Fibroblast of villous mesenchyme (primary cell): ENCODE measurements at regions not wholly inside any gene's neighbourhood (a gene's known extent, or its start where the extent isn't known, plus 50 kb on each side); places are given as distances from the start of the nearest gene placed in this dataset.
A peak's percentile ranks its signal among the peaks of the same experiment; 100 is the strongest.

ENCODE experiments used
- DNase-seq: peaks from one replicate; pipeline ENCODE4 v3.0.0-alpha.2; 2010; ENCODE audit warnings: low read depth
- H3K4me3 ChIP-seq: 2 replicates; pipeline ENCODE4 v1.5.1; 2011; ENCODE audit warnings: low read depth, mild to moderate bottlenecking, low read length
- CTCF ChIP-seq: IDR thresholded peaks from 2 replicates; pipeline ENCODE4 v1.5.1; 2012; ENCODE audit warnings: low read depth, mild to moderate bottlenecking, low read length; ENCODE audit not compliant: insufficient read depth

GRCh38 chr14:54332490-54332889 lies 64.3 kb upstream of the CDKN3 start:
- DNase-seq, result no peak
- H3K4me3 ChIP-seq, result no peak overlapping the region
- no peak for TF ChIP-seq CTCF

- no peak for DNase-seq
- TF ChIP-seq CTCF, result no peak
- no peak overlapping the region for H3K4me3 ChIP-seq
Measured at GRCh38 chr14:54333511-54333910, 63.3 kb upstream of the CDKN3 start.

GRCh38 chr14:54335569-54336155 lies 61.1 kb upstream of the CDKN3 start:
- TF ChIP-seq CTCF, result no peak
- DNase-seq, result no peak
- no peak overlapping the region for H3K4me3 ChIP-seq

- no peak overlapping the region for H3K4me3 ChIP-seq
- no peak for DNase-seq
- TF ChIP-seq CTCF, result no peak
Measured at GRCh38 chr14:54337314-54337713, 59.5 kb upstream of the CDKN3 start.

- peak; percentile 69 for TF ChIP-seq CTCF
- no peak overlapping the region for H3K4me3 ChIP-seq
- DNase-seq, result peak; percentile 71
Measured at GRCh38 chr14:54338696-54339317, 58.0 kb upstream of the CDKN3 start.

GRCh38 chr14:54339771-54340170 lies 57.0 kb upstream of the CDKN3 start:
- DNase-seq, result no peak
- no peak for TF ChIP-seq CTCF
- H3K4me3 ChIP-seq, result no peak overlapping the region

- no peak for DNase-seq
- no peak overlapping the region for H3K4me3 ChIP-seq
- TF ChIP-seq CTCF, result no peak
Measured at GRCh38 chr14:54342806-54343205, 54.0 kb upstream of the CDKN3 start.
